ENCODE measurements at regions not wholly inside any gene's neighbourhood (a gene's known extent, or its start where the extent isn't known, plus 50 kb on each side); places are given as distances from the start of the nearest gene placed in this dataset.

DNA sequence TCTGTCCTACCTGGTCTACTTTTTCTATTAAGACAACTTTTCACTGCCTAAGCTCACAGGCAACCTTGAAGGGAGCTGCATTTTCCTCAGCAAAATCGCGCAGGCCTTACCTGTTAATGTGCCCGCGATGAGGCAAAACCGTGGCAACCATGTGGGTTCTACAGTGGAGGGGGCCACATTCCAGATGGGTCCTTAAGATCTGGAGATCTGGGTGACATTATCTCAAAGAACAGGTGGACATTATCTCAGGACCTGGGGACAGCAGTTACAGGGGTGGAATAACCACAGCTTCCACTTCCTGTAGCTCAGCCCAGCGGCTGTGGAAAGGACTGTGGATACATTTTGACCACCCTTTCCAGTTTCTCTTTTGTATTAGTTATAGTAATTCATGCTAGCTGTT is 112.8 kb upstream of the PTCH1 start:
- DNase-seq (ENCODE audit: low read depth in 3 of 3, low spot score in 2 of 3) = no peak

DNA sequence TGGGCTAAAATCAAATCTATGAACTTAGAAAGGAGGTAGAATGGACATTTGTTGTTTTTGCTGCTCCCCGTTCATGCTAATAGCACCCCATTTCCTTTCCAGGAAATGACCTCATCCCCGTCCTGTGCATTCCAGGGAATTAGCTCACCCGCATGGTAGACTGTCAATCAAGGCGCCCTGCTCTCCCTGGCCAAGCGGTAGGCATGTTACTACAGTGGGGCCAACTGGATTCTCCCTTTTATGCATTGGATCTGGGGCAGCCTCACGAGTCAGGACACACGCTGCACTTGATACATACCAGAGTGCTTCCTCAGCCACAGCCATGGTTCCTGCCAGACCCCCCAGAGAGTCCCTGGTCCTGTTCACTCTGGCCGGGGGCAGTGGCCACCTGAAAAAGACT is 111.0 kb upstream of the PTCH1 start:
- DNase-seq (ENCODE audit: low read depth in 3 of 3, low spot score in 2 of 3) = no peak

DNA sequence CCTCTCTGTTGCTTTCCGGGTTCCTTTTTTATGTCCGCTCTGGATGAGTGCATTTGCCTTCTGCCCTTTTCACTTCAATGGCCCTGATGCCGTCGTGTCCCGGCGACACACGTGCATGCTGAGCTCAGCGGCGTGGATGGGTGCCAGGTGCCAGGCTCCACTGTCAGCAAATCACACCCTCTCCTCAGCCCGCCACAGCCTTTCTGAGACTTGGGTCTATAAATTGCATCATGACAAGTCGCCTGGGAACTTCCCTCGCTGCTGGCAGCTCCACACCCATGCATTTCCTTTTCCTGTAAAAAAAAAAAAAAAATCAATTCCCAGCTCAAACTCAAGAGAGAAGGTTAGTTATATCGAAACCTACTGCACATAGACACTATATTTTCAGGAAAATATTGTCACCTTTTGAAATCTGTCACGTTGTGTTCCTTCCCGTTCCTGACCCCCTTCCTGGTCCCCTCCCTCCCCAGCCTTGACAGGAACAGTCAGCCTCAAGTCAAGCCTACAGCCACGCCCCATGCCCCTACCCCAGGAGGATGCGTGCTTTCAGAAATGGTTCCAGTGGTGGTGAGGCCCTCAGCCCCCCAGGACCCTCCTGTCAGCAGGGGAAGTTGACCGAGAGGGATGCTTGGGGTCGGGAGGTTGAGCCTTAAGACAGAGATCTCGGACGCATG is 110.3 kb upstream of the PTCH1 start:
- no peak for DNase-seq (ENCODE audit: low read depth in 3 of 3, low spot score in 2 of 3)

DNA sequence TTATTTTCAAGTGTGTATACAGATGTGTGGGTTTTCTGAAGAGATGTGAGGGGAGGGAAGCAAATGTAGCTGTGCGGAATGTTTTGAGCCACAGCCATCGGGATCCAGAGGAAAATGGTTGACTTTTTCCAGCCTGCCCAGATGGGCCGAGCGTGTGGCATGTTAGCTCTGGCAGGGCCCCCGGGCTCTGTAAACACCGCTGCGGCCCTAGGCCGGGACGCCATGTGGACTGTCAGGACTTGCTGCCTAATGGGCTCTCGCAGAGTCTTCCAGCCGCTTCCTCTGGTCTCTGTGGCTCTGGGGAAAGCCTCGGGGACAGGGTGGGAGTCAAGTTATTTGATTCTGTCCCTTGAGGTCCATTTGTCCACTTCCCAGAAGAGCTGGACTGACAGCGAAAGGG is 109.6 kb upstream of the PTCH1 start:
- no peak for DNase-seq (ENCODE audit: low read depth in 3 of 3, low spot score in 2 of 3)

DNA sequence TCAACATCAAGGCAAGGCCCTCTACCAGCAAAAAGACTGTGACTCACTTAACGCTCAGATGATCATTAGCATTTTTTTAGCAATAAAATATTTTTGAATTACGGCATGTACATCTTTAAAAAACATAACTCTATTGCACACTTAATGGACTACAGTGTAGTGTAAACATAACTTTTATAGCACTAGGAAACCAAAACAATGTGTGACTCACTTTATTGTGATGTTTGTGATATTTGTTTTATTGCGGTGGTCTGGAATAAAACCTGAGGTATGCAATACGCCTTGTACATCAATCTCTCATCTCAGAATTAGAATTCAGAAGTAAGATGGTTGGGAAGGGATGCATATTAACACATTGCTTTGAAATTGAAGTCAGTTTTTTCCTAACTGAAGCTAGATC is 106.9 kb upstream of the PTCH1 start:
- no peak for DNase-seq (ENCODE audit: low read depth in 3 of 3, low spot score in 2 of 3)

DNA sequence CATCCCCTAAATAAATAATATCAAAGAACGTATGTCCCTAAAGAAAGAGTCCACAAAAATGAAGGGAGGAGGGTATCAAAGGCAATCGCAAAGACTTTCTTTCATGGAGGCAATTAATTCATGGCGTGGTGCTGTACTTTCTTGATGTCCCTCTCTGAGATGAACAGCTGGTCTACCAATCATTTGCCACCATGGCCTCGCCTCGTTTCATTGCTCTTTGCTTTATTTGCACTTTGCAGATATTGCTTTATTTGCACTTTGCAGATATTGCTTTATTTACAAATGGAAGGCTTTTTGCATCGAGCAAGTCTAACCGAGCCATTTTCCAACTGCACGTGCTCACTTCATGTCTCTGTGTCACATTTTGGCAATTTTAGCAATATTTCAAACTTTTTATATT is 104.0 kb upstream of the PTCH1 start:
- DNase-seq (ENCODE audit: low read depth in 3 of 3, low spot score in 2 of 3) = no peak

DNA sequence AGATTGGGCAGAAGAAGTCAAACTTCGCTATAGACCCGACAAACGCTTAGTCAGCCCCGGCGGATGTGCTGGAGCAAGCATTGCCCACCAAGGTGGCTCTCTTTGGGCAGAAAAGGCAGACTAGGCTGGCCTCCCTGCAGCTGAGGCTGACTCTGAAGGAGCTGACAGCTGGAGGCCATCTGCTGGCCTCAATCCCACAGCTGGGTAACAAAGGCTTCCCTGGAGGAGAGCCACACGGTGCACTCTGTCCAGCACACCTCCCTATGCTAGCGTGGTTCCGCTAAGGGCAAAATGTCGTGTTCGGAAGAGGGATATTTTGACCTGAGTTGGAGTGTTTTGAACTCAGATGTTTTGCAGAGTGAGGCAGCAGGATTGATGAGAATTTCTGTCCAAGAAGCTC is 103.5 kb upstream of the PTCH1 start:
- DNase-seq (ENCODE audit: low read depth in 3 of 3, low spot score in 2 of 3) = no peak

DNA sequence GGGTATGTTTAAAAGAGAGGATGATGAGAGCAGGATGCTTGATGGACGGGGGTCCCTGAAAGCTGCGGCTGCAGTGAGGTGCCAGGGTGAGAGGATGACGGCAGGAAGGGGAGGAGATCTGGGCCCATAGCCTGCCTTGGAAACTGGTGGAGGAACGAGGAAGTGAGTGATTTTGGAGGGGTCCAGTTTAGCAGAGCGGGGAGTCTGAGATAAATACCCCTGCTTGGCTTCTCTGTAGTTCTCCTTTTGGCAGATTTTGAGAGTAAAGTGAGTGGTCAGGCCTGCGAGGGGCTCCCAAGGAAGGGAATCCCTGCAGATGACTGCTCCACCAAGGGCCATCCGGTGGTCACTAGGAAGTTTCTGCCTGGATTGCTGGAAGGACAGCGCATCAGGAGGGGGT is 98.5 kb upstream of the PTCH1 start:
- no peak for DNase-seq (ENCODE audit: low read depth in 3 of 3, low spot score in 2 of 3)

DNA sequence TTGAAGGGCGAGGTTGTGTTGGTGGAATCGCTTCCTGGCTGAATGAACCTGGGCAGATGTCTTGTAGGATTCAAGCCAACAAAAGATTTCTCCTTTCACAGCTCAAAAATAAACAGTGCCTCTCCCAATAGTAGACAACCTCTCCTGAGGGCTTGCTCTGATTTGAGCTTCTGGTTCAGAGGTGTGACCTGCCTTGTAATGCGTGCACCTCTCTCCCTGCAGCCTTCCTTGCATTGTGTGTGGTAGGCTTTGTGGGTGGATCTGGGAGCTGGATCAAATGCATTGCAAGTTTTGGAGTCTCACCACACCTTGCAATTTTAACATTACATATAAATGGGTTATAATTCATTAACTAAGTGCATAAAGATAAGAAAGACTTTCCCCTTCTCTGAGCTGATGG is 96.9 kb upstream of the PTCH1 start:
- no peak for DNase-seq (ENCODE audit: low read depth in 3 of 3, low spot score in 2 of 3)

DNA sequence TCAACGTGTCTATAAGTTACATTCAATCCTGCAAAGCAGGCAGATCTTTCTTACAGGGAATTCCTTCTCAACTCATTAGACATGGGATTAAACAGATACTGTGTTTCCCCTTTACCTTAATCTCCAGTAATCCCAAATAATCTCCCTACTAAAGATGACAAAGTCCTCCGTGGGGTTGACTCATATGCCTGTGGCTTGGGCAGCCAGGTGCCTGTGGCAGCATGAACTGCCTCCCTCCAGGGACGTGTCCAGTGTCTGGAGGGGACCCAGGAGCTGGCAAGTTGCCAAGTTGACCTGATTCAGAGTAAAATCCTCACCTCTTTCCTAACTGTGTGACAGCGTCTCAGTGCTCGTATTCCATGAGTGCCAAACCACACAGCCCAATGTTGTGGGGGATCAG is 94.6 kb upstream of the PTCH1 start:
- no peak for DNase-seq (ENCODE audit: low read depth in 3 of 3, low spot score in 2 of 3)

DNA sequence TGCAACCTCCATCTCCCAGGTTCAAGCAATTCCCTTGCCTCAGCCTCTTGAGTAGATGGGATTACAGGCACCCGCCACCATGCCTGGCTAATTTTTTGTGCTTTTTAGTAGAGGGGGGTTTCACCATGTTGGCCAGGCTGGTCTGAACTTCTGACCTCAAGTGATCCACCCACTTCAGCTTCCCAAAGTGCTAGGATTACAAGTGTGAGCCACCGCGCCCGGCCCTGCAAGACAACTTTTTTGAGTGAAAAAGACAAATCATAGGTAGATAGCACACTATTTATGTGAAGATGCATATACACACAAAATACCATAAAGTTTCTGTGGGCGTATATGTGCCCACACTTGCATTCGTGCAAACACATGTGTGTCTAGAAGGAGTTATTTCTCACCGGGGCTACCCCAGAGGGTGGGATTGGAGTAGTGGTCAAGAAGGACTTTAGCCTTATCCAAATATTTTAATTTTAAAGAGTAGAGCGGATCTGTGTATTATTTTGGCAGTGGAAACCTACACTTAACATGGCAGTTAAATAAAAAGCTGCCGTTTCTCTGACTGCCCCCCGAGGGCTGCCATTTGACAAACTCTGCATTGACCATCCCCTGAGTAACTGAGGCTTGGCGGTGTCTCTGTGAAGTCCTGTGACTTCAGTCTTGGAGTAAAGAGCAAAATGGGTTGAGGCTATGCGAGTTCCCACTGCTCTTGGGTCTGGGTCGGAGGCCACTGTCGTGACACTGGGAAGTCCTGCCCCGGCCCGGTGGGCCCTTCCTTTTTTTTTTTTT is 93.4 kb upstream of the PTCH1 start:
- DNase-seq (ENCODE audit: low read depth in 3 of 3, low spot score in 2 of 3) = no peak

DNA sequence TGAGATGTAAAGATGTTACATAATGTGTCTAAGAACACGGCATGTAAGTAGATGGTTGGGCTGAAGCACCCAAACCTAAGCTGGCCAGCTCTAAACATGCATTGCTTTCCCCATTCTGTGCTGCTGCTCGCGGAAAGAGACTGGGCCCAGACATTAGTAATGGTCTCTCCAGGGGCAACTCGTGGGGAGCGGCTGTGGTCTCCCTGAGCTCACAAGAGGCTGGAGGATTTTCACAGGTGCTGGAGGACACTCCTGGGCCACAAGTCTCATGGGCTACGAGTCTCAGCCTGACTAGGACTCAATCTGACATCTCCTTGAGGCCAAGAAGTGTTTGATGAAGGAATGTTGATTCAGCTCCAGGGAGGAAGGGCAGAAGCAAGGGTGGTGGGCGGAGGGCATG is 92.7 kb upstream of the PTCH1 start:
- DNase-seq (ENCODE audit: low read depth in 3 of 3, low spot score in 2 of 3) = no peak

DNA sequence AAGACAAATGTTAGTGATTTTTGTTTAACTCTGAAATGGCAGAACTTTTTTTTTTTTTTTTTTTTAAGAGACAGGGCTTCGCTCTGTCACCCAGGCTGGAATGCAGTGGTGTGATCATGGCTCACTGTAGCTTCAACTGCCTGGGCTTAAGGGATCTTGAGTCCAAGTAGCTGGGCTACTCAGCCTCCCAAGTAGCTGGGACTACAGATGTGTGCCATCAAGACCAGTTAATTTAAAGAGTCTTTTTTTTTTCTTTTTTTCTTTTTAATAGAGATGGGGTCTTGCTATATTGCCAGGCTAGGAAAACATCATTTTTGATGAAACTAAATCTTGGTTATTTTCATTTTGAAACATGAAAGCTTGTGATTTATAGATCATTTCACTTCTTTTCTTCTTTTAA is 91.6 kb upstream of the PTCH1 start:
- DNase-seq (ENCODE audit: low read depth in 3 of 3, low spot score in 2 of 3) = no peak

DNA sequence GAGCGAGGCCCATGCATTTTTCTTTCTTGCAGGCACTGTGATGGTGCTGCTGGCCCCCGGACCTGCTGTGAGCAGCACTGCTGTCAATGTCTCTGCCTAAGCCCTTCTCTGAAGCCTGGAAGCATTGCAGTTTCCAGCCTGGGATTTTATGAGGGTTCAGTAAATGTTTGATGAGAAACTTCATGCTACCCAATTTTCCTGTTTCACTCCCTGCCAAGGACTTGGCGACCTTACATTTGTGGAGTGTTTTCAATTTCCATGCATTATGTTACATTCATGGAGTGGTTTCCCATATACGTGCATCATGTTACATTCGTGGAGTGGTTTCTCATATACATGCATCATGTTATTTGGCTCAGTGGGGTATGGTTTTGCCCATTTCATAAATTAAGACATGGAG is 90.7 kb upstream of the PTCH1 start:
- no peak for DNase-seq (ENCODE audit: low read depth in 3 of 3, low spot score in 2 of 3)

DNA sequence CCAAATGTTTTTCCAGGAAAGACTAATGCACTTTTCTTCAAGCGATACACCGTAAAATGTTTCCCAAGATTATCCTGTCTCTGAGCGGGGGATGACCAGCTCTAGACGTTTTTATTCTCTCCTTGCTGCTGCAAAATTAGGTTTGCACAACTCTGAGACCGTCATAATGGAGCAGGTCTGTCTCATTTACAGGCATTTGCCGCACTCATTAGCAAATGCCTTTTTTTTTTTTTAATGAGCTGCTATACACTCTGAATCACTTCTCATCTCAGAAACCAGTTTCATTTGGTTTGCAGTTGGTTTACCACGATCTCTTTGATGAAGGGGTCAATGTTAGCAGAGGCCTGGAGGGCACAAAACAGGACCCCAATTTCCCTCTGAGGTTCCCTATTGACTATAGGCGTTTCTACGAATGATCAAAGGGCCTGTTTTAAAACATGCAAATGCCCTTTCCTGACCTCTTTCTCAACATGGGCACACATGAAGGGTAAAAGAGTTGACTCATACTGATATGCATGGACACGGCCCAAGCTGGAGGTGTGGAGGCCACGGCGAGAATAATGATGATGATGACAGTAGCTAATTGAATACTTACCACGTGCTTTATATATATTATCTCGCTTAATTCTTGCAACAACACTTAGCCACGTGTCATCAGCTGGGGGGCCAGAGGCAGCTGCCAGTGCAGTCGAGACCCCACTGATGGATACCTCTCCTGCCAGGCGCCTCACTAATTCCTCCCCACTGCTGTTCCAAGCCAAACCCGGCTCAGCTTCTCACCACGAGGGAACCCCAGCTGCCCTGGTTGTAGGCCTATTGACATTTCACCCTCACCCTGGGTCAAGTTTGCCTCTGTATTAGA is 89.9 kb upstream of the PTCH1 start:
- no peak for DNase-seq (ENCODE audit: low read depth in 3 of 3, low spot score in 2 of 3)

DNA sequence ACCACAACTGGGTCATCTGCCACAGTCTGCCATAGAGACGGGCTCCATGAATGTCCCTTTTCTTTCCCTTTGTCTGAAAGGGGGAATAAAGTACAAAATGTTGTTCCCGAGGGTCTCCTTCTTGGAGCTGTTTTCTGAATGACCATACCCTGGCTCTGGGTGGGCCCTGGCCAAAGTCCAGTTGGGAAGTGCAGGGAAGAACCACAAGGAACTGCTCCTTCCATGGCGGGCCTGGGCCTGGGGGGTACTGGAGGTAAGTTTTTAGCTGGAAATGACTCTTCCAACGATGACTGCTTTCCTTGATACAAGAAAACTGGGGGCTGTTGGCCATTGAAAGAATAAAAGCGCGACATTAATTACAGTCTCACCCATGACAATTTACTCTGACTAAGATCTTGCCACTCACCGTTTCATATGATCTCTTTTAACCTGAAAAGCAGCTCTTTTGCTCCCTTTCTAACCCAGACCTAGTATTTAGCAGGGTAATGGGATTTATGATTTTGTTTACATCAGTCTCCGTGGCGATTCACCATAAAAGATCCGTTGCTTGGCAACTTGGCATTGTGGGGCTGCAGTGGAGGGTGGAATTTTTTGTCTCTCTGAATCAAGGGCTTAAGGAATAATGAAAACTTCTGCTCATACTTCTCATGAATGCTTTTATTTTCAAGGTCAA is 89.2 kb upstream of the PTCH1 start:
- DNase-seq (ENCODE audit: low read depth in 3 of 3, low spot score in 2 of 3) = peak in 2 of 3 donors; percentile 44 to 66

DNA sequence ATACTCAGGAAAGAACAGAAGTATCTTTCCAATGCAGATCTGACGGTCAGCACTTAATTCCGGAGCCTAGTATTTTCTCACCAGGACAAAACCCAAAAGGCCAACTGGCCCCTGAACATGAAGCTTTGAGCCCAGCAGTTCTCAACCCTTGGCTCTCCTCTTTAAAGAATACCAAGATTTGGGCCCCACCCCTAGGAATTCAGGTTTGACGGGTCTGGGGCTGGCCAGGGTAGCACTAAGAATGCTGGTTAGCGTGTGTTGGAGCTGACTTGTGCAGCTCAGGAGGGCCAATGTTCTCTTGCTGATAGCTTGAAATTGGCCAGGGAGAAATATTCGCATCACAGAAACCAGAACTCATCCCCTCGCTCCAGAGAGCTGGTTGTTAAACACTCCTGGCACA is 88.3 kb upstream of the PTCH1 start:
- no peak for DNase-seq (ENCODE audit: low read depth in 3 of 3, low spot score in 2 of 3)

DNA sequence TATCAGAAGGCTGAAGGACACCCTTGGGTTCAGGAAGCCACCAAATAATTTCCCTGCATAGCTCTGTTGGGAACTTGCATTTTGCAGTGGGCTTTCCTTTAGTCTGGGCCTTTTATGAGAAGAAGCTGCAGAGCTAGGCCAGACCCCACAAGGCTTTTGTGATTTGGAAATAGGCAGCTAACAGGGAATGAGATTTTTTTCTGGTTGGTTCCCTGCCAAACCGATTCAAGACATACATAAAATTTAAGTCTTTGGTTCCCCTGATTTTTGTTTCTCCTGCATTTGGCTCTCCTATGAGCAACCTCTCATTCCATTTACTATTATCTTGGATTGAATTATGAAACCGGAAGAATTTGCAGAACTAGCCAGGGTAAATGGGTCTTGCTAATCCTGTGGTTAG is 81.5 kb upstream of the PTCH1 start:
- no peak for DNase-seq (ENCODE audit: low read depth in 3 of 3, low spot score in 2 of 3)

DNA sequence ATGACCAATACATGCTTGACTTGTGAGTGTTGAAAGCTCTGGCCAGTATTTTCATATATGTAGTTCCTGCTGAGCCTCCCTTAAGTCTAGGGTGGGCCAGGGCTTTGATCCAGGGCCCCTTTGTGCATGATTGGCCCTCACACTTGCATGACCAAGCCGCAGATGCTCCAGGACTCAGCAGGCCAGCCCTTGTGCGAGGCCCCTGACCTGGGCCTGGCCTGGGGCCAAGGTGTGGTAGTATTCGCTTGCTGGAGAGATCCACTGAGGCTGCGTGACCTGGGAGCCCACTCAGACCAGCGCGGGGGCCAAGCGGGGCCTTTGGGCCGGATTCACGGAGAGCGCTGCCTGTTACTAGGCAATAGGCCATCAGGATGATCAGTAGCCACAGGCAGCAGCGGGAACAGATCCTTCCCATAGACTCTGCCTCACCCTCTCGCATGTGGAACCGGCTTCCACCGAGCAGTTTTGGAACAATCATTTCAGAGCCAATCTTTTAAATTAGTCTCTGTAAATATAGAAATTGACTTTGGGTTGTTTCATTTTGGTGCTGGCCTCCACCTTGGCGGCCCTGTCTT is 79.0 kb upstream of the PTCH1 start:
- no peak for DNase-seq (ENCODE audit: low read depth in 3 of 3, low spot score in 2 of 3)

DNA sequence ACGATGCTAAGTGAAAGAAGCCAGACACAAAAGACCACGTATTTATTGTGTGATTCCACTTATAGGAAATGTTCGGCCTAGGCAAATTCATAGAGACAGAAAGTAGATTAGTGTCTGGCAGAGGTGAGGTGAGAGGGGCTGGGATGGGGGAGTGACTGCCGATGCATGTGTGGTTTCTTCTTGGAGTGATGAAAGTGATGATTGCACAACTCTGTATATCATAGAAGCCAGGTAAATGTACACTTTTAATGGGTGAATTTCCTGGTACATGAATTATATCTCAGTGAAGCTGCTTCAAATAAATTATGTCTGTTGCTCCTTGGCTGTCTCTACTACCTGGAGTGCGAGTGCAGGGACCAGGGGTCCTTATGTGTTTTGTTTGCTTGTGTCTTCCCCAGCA is 76.2 kb upstream of the PTCH1 start:
- DNase-seq (ENCODE audit: low read depth in 3 of 3, low spot score in 2 of 3) = no peak

All from right renal cortex interstitium (tissue), 3 donors.